Stimulated activated CD4-positive, alpha-beta T cell treated with anti-CD3 and anti-CD28 coated beads, Interleukin-2, amount 100 ng/mL, for 24 hours (primary cell): ENCODE measurements at regions not wholly inside any gene's neighbourhood (a gene's known extent, or its start where the extent isn't known, plus 50 kb on each side); places are given as distances from the start of the nearest gene placed in this dataset.

Experiments used
- DNase-seq, 2 donors: peaks; one replicate each; pipeline ENCODE4 v3.0.0-alpha.2; 2020

DNA sequence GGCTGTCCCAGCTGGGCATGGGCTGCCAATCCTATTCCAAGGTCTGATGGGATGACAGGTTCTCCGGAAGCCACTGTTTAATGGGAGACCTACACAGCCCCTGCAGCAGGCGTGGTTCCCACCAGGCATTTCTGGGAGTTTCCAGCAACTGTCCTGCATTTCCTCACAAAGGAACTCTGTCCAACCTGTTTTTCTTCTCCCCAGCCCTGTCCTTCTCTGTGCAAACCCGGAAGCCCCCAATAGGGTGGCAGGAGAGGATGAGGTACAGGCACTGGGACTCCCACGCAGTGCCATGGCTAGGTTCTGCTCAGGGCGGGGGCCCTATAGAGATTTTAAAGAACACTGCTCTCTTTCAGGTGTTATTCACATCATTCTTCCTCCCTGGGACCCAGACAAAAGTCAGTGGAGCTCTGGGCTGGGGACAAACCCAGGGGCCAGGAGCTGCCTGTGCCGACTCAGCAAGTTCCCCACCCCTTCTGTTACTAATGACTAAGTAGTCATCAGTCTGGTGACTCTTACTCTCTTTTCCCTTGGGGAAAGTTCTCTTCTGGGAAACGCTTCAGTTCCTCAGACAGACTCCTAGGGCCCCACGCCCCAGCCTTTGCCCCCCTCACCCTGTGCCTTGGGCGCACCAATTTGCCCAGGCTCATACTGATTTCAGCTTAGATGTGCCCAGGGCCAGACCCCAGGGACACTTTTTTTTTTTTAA is 97.7 kb downstream of the CD47 start:
- DNase-seq, result no peak

DNA sequence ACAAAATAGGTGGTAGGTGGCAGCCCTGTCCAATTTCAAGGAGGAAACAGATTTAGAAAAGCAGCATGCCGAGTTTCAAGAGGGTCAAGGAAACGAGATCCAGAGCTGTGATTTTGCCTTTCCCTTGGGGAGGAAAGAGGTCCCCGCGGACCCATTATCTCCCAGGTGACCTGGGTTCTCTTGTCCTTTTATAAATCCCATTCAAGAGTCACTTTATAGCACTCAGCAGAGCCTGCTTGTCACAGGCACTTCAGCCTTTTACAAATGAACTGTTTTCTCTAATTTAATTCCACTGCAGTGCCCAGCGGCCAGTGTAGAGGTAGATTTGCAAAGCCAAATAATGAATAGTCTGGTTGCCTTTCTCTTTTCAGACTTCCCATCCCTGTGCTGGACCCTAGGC is 99.9 kb downstream of the CD47 start:
- DNase-seq, result no peak

GRCh38 chr3:107990433-107990832 is 100.4 kb downstream of the CD47 start:
- DNase-seq, result no peak

GRCh38 chr3:107989661-107990060 is 101.2 kb downstream of the CD47 start:
- DNase-seq, result no peak

DNA sequence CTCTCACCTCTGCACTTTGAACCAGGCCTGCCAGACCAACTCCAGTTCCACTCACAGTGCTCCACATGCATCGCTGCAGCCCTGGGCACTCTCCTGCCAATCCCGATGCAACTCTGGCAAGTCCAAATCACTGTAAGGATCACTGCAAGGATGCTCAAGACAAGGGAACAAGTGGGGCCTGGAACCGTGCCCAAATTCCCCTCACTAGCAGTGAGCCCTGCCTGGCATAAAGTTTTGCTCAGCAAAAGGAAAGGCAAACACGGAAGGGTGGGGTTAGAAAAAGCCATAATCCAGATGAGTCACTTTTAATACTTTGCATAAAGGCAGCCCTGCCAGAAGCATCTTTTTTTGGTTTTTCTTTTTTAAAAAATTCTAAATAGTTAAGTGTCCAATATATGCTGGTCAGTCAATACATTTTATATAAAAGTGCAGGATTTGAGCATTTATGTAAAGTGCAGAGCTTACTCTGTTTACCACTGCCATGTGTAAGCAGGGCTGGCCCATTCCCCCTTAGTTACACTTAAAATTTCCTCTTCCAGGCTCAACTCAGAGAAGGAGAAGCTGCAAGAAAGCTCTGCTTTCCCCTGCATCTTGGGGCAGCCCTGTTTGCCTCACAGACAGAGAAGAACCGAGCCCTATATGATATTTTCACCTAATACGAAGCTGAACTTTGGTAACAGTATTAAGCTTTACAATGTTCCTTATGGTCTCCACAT is 102.2 kb downstream of the CD47 start:
- DNase-seq, result no peak

- DNase-seq, result no peak
These were observed 103.5 kb downstream of the CD47 start for GRCh38 chr3:107987036-107987939.

DNA sequence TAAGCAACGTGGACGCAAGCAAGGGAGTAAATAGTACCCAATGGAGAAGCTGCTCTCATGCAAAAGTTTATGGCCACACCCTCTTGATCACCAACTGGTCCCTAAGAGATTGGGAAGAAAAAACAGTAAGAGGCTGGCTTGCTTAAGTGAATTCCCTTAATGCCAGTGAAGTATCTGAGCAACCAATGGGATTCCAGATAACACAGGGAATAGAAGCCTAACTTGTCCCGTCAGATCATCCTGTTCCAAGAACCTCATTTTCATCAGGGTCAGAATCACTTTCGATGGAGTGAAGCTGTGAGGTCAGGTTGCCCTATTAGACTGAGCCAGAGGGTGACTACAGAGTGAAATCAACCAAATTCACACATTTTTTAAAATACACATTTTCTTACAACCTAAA is 104.3 kb downstream of the CD47 start:
- DNase-seq, result no peak

- DNase-seq, result peak; percentile 37 to 40
These were observed 105.3 kb downstream of the CD47 start for GRCh38 chr3:107985496-107985895.

DNA sequence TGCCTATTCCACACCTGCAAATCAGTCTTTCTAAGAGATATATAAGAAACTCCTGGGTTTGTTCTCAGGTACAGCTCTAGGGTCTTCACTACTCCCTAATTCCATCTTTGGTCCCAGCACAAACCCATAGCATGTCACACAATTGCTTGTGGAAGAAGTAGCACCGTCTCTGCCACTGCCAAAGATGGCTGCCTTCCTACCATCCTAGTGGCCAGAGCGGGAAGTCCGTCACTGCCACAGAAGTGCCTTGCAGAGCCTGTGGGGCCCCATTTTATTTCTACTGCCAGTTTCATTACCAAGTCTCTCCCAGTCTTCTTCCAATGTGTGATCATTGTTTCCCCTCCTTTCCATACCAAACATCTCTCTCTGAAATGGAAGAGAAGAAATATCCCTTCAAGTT is 107.6 kb downstream of the CD47 start:
- no peak for DNase-seq

GRCh38 chr3:107982165-107982564 is 108.7 kb downstream of the CD47 start:
- no peak for DNase-seq

DNA sequence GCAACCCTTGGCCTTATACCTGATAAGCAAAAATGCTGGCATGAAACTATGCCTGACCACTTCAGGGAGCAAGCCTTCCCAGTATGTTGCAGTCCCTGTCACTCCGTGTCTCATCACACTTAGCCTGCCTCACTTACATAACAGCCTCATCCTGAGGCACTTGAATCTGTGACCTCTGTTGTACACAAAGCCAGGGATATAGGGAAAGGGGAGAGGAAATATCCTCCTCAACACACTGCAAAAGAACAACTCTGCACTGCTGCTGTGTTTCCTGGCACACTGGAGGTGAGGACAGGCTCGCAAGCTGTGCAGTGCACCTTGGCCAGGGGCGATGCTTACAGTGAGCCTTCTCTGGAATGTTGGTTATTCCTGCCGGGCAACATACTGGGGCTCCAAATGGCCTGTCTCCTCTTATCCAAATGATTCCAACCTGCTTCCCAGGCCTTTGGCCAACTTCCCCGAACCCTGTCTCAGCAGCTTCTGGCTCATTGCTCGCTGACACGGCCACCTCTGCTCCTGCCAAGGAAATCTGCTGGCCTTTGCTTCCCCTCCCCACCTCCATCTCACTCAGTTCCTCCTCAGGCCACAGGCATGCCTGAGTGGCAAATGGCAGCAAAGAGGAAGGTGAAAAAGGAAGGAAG is 109.2 kb downstream of the CD47 start:
- DNase-seq, result no peak

GRCh38 chr3:107979538-107979937 is 111.3 kb downstream of the CD47 start:
- DNase-seq, result no peak

DNA sequence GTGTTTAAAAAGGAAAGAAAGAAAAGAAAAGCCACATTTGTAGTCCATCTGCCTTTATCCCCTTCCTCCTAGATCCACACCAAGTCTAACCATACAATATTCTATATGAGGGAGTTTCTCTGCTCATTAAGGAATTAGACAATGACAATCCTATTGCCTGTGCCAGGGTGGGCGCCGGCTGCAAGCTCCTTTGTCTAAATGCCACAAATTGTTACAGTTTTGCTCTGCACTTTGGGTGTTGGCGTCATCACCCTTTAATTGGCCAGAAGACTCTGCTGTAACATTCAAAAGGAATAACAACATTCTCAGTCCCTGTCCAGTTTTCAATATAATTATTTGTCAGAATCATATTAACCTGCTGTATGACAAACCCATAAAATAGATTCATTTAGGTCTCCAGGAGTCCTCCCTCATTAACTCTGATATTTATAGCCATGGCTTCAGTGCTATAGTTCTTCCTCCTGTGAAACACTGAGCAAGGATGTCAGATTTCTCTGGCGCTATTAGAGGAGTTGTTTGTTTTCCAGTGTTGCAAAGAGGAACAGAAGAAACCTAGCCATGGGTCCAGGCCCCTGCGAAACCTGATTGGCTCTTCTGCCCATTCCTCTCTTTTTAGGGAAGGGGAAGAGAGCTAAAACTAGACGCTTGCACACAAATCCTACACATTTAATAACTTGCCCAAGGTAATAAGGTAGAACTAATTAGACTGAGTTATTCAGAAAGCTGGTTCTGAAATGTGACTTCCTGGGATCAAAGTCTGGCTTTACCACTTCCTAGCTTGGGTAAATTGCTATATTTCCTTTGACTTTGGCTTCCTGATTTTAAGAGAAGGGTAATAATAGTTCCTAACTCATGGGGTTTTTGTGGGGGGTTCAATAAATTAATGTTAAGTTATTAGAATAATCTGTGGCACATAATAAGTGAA is 112.4 kb downstream of the CD47 start:
- no peak for DNase-seq

DNA sequence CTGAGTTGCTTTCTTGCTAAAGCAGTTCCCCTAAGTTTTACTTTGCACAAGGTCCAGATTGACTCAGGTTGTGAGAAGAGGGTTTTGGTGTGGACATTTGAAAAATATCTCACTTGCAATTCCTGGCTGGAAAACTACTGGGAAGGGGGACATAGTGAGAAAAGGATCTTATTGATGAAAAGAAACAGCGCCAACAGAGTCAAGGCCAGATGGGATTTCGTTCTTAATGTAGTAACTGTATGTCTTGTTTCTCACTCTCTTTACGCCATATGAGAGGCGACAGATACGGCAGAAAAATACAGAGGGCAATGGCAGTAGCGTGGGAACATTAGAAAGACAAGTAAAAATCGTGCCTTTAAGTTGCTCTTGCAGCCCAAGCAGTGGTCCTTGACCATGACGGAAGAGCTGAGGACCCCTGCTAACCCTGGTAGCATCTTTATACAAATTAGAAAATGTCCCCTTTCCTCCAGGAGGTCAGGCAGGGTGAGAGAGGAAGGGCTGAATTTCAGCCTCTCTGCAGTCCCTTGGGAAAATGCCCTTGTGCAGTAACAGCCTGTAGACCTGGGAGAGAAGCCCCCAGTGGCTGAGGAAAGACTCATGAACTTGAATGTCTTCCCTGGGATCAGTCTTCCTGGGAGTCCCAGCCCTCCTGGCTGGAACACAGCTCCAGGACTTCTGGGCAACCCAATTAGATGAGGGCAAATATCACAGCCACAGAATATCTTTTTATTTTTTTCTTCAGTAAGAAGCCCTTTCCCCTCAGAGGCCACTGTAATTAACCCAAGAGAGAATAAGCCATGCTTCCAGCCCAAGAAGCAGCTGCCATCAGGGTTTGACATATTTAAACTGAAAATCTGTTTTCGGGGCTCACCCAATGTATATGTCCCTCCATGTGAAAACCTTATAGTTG is 113.4 kb downstream of the CD47 start:
- no peak for DNase-seq

GRCh38 chr3:107976202-107976800 is 114.5 kb downstream of the CD47 start:
- no peak for DNase-seq

DNA sequence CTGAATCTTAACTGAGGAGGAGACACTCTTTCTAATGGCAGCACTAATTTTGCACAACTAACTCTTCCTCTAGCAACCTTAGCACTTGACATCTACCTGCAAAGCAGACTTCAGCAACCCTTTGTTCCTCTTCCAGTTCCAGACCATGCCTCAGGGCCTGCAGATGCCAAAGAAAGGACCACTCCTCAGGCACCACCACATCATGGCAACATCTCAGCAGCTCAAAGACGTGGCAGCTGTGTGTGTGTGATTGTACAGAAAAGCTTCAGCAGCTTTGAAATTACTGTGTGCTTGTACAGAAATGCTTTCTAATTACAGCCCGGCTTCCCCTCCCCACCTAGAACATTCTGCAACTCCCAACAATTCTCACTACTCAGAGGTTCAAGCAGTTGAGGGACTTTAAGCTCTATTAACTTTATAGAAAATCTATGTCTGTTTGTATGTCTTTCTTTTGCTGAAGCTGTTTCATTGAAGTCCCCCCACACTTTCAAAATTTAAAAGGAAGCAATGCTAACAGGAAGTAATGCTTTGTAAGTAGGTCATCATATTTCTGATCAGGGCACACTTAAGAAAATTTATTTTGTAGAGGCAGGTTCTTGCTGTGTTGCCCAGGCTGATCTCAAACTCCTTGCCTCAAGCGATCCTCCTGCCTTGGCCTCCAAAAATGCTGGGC is 115.2 kb downstream of the CD47 start:
- DNase-seq, result no peak

- no peak for DNase-seq
These were observed 116.9 kb downstream of the CD47 start for GRCh38 chr3:107973961-107974360.

DNA sequence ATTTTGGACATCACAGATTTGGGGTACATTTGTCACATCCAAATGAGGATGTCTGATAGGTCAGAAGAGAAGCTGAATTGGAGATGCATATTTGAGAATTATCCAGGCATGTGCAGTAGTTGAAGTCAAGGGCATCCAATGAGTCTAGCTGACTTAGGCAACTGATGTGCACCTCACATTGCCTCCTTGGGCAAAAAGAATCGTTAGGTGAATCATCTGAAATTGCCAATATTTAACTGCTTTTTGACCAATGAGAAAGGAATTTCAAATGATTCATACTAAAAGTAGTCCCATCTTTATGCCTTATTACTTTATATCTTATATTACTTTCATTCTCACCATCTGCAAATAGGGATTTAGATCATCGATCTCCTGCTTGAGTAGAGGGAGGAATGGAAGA is 117.7 kb downstream of the CD47 start:
- no peak for DNase-seq

DNA sequence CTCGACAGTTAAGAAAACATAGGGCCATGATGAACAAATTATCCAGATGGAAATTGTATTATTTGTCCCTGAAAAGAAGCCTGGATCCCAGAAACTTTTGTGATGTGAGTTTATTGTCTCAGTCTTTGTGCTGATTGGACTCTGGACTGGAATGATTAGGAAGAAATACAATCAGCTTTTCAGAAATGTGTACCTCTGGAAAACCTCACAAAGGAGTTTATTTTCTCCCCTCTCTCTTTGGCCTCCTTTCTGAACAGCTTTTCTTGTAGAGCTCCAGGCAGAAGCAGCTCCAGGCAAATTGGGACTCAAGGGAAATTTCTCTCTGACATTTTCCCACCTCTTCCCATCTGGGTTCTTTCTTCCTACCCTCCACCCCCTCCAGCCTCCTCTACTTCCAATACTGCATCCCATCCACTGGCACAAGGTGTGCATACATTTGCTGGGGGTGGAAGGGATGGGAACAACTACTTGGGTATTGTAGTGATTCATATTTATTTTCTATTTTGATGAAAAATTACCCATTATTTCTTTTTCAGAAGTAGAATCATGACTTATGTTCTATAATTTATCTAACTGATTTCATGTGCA is 119.7 kb downstream of the CD47 start:
- DNase-seq, result no peak
